Esophagus squamous epithelium (tissue), 4 donors: ENCODE measurements at regions not wholly inside any gene's neighbourhood (a gene's known extent, or its start where the extent isn't known, plus 50 kb on each side); places are given as distances from the start of the nearest gene placed in this dataset.

Source experiments
- CTCF ChIP-seq, 6 experiments: fragments of 450-650 bp in 4 of 6; fragments of 200-600 bp in 2 of 6; sonication (generic) in 2 of 6; IDR thresholded peaks; one replicate each; pipeline ENCODE4 v1.5.1; 2016 to 2019; ENCODE audit warnings: antibody characterized with exemption in 6 of 6, mild to moderate bottlenecking in 4 of 6, moderate library complexity in 4 of 6
- POLR2A ChIP-seq, 4 donors: fragments of 450-650 bp; IDR thresholded peaks; one replicate each; pipeline ENCODE4 v1.6.1; 2017; ENCODE audit warnings: antibody characterized with exemption in 4 of 4, mild to moderate bottlenecking in 4 of 4, moderate library complexity in 3 of 4

GRCh38 chr5:121479337-121479736 lies 372.3 kb upstream of the FTMT start:
- TF ChIP-seq POLR2A (IDR thresholded peaks at IDR 0.05), result no peak
- no peak for TF ChIP-seq CTCF (IDR thresholded peaks at IDR 0.05)
